NB4 (cell line): ENCODE measurements at regions not wholly inside any gene's neighbourhood (a gene's known extent, or its start where the extent isn't known, plus 50 kb on each side); places are given as distances from the start of the nearest gene placed in this dataset.

Experiments
- CTCF ChIP-seq: IDR thresholded peaks from one replicate; pipeline ENCODE4 v1.5.1; 2012; ENCODE audit warnings: low read depth, low read length
- MAX ChIP-seq: IDR thresholded peaks from 2 replicates; pipeline ENCODE4 v1.6.1; 2011; ENCODE audit warnings: low read depth, low read length
- MYC ChIP-seq: IDR thresholded peaks from 2 replicates; pipeline ENCODE4 v1.6.1; 2011; ENCODE audit warnings: low read depth, low read length
- POLR2A ChIP-seq: IDR thresholded peaks from 2 replicates; pipeline ENCODE4 v1.6.1; 2011; ENCODE audit warnings: mild to moderate bottlenecking; ENCODE audit not compliant: insufficient read length; ENCODE audit errors: extremely low read depth

- TF ChIP-seq CTCF, result no peak
- no peak for TF ChIP-seq POLR2A
- TF ChIP-seq MYC, result no peak
- no peak for TF ChIP-seq MAX
These were observed 844.4 kb downstream of the GATA3 start for GRCh38 chr10:8898745-8899330.
